Stomach (tissue), 8 donors: ENCODE measurements at regions not wholly inside any gene's neighbourhood (a gene's known extent, or its start where the extent isn't known, plus 50 kb on each side); places are given as distances from the start of the nearest gene placed in this dataset.

Source experiments
- DNase-seq, 2 donors: peaks; one replicate each; pipeline versions ENCODE4 v3.0.0 to v3.0.0-alpha.2; 2013 to 2019
- H3K27ac ChIP-seq, 5 donors: fragments of 200-600 bp in 4 of 5; sonication (generic) in 4 of 5; one replicate each; pipeline ENCODE4 v1.5.1; 2013 to 2019; ENCODE audit warnings: mild to moderate bottlenecking in 1 of 5, moderate library complexity in 1 of 5
- H3K27me3 ChIP-seq, 3 donors: fragments of 200-600 bp; sonication (generic); one replicate each; pipeline ENCODE4 v1.5.1; 2017 to 2019; ENCODE audit warnings: mixed run types in 1 of 3
- H3K36me3 ChIP-seq, 4 donors: fragments of 200-600 bp; sonication (generic); 1 replicate in 3 of 4; 2 replicates in 1 of 4; pipeline ENCODE4 v1.5.1; 2016 to 2019
- H3K4me1 ChIP-seq, 4 donors: fragments of 200-600 bp; sonication (generic); one replicate each; pipeline ENCODE4 v1.5.1; 2016 to 2019
- H3K4me3 ChIP-seq, 4 donors: fragments of 200-600 bp; sonication (generic) in 3 of 4; one replicate each; pipeline ENCODE4 v1.5.1; 2016 to 2019; ENCODE audit warnings: mild to moderate bottlenecking in 1 of 4
- H3K9me3 ChIP-seq, 4 donors: fragments of 200-600 bp; sonication (generic); one replicate each; pipeline ENCODE4 v1.5.1; 2016 to 2019
- EP300 ChIP-seq: sonication (generic); formaldehyde crosslinking; IDR thresholded peaks from one replicate; pipeline ENCODE4 v1.6.1; 2017; ENCODE audit warnings: antibody characterized with exemption
- POLR2A ChIP-seq, 4 donors: fragments of 450-650 bp; IDR thresholded peaks; one replicate each; pipeline ENCODE4 v1.6.1; 2016; ENCODE audit warnings: antibody characterized with exemption in 4 of 4, control low read depth in 2 of 4, mild to moderate bottlenecking in 1 of 4, moderate library complexity in 1 of 4
- POLR2AphosphoS5 ChIP-seq, 3 donors: sonication (generic); formaldehyde crosslinking; IDR thresholded peaks; one replicate each; pipeline ENCODE4 v1.6.1; 2016; ENCODE audit warnings: antibody characterized with exemption in 3 of 3
- WGBS, 5 donors: extraction: QIAGEN DNeasy Blood & Tissue Kit in 3 of 5; methylation state at CpG; one replicate each; pipeline versions ENCODE4 v1.1.5 to v1.1.7; 2013 to 2018; 5-methylcytosine and 5-hydroxymethylcytosine counted together
- intact Hi-C: fragments of 100-400 bp; cut with DNase I; formaldehyde crosslinking; loops from one replicate; pipeline ENCODE4 v1.15.1; 2023; ENCODE audit warnings: low total_unique reads
- TF ChIP-seq, protein P1 (sequence below), 7 experiments: fragments of 450-650 bp in 4 of 7; fragments of 200-600 bp in 3 of 7; sonication (generic) in 3 of 7; IDR thresholded peaks; one replicate each; pipeline ENCODE4 v1.5.1; 2016 to 2019; ENCODE audit warnings: antibody characterized with exemption in 7 of 7, control low read depth in 2 of 7, mild to moderate bottlenecking in 1 of 7
- donor health status: healthy with polysubstance abuse.
- donor health status: Bipolar disorder and iron deficiency.
- donor health status: healthy.

DNA sequence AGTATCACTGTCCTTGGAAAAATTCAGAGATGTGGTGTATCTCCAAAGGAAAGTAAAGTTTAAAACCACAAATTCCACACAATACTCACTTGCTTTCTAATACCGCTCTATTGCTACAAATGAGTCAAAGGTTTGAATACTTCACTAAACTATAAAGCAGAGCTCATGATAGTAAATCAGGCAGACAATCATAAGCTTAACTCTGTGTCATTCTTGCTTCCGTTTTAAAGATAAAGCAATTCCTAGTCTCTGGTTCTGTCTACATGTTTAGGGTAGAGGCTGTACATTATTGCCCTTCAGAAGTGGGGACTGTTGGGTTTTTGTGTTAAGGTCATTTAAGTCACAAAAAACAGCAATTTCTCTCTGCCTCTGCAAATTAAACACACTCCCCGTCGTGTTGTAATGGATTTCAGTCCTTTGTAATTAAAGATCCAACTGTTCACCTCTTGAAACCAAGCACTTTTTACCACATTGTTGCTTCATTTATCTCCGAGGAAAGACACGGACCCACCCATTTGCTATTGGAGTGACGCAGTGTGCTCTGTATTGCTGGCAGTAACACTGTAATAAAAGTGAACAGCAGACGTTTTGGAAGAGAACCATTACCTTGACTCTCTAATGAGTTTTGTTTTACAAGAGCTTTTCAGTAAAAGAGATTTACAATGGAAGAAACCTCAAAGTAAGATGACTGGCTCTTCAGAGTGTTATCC is 83.1 kb upstream of the CNTNAP4 start:
- Histone ChIP-seq H3K27me3 (no peaks in the 10 kb centered on the region), H3K27ac (peak overlapping the region in 1 of 5 donors; percentile 18)
- TF ChIP-seq POLR2AphosphoS5 (IDR thresholded peaks at IDR 0.05) = no peak

DNA sequence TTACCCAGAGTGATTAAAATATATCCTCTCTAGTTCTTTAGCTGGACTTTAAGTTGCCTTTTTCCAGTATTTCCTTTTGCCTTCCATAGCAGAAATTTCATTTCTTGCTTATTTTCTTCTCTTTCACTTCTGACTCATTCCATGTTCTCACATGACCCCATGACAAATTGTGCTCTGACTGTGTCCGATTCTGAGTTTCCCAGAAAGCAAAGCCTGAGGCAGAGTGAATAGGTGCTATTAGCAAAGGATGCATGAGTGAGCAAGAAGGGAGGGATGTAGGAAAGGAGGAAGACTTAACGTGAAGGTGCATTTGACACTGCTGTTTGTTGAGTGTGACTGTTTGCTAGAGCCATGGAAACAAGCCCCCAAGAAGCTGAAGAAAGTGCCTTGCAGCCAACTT is 82.6 kb upstream of the CNTNAP4 start:
- peaks cover 0 to 15% (median 0%) of the 10 kb centered on the region in 4 donors for H3K4me1 ChIP-seq
- no peaks in the 10 kb centered on the region for H3K36me3 ChIP-seq
- no peak overlapping the region for H3K4me3 ChIP-seq
- DNase-seq = peak in 1 of 2 donors; percentile 8
- WGBS, 5 donors = 15 to 39% (median 38%) methylated on average over 2 of the region's 2 CpGs
- TF ChIP-seq, protein P1, sequence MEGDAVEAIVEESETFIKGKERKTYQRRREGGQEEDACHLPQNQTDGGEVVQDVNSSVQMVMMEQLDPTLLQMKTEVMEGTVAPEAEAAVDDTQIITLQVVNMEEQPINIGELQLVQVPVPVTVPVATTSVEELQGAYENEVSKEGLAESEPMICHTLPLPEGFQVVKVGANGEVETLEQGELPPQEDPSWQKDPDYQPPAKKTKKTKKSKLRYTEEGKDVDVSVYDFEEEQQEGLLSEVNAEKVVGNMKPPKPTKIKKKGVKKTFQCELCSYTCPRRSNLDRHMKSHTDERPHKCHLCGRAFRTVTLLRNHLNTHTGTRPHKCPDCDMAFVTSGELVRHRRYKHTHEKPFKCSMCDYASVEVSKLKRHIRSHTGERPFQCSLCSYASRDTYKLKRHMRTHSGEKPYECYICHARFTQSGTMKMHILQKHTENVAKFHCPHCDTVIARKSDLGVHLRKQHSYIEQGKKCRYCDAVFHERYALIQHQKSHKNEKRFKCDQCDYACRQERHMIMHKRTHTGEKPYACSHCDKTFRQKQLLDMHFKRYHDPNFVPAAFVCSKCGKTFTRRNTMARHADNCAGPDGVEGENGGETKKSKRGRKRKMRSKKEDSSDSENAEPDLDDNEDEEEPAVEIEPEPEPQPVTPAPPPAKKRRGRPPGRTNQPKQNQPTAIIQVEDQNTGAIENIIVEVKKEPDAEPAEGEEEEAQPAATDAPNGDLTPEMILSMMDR (IDR thresholded peaks at IDR 0.05) = no peak
- TF ChIP-seq EP300 = no peak
- no peak for TF ChIP-seq POLR2A (IDR thresholded peaks at IDR 0.05)
- TF ChIP-seq POLR2AphosphoS5 (IDR thresholded peaks at IDR 0.05) = no peak
- intact Hi-C loops = no loop called here
- H3K27ac ChIP-seq = peak overlapping the region in 1 of 5 donors; percentile 18
- no peaks in the 10 kb centered on the region for H3K9me3 ChIP-seq
- H3K27me3 ChIP-seq = no peaks in the 10 kb centered on the region

More for the DNA sequence above, 83.1 kb upstream of the CNTNAP4 start:
- intact Hi-C loops = no loop called here
- WGBS, 5 donors = 22 to 31% (median 25%) methylated on average over 8 of the region's 8 CpGs
- peaks cover 0 to 15% (median 0%) of the 10 kb centered on the region in 4 donors for H3K4me1 ChIP-seq
- DNase-seq = peak in 1 of 2 donors; percentile 25
- no peaks in the 10 kb centered on the region for H3K9me3 ChIP-seq
- no peaks in the 10 kb centered on the region for H3K36me3 ChIP-seq
- no peak overlapping the region for H3K4me3 ChIP-seq

DNA sequence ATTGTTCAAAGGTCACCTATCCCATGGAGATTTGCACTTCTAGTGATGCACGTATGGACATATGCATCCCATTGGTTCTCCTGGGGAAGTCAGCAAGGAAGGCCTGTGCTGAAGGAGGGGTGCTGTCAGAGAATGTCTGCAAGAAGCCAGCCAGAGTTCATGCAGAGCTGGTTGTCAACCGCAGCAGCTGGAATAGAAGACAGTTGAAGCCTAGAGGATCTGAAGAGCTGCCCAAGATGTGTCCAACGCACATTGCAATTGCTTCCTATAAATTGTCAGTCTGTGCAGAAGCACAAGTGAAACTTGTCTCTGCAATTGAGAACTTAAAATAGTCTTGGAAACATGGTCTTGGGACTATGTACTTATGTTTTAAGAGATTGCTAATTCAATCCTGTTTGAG is 82.1 kb upstream of the CNTNAP4 start:
- Histone ChIP-seq H3K4me1 (peaks cover 0 to 15% (median 0%) of the 10 kb centered on the region in 4 donors), H3K4me3 (no peak overlapping the region), H3K27me3 (no peaks in the 10 kb centered on the region), H3K27ac (no peak overlapping the region), H3K9me3 (no peaks in the 10 kb centered on the region), H3K36me3 (no peaks in the 10 kb centered on the region)
- WGBS, 5 donors = 65 to 79% (median 77%) methylated on average over 3 of the region's 3 CpGs
- intact Hi-C loops = no loop called here
- peak in 1 of 2 donors; percentile 34 for DNase-seq
- TF ChIP-seq POLR2AphosphoS5 (IDR thresholded peaks at IDR 0.05) = no peak
- TF ChIP-seq POLR2A (IDR thresholded peaks at IDR 0.05) = no peak
- no peak for TF ChIP-seq EP300
- TF ChIP-seq, protein P1 (IDR thresholded peaks at IDR 0.05) = no peak

DNA sequence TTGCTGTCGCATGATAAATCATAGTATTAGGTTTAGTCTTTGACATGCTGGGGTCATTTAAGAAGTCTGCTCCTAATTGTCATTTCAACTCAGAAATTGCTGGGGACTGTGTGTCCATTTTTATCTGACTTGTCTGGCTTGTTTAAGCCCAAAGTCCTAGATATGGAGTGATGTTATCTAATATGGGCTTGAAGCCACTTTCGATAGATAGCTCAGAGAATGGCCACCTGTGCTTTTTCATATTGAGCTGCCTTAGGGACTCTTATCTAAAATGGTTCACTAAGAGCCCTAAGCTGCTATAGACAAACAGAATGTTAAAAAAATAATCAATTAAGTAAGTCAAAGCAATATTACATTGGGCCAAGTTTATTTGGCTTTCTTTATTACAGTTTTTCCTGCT is 81.6 kb upstream of the CNTNAP4 start:
- TF ChIP-seq POLR2A (IDR thresholded peaks at IDR 0.05) (no peak), EP300 (no peak), POLR2AphosphoS5 (IDR thresholded peaks at IDR 0.05) (no peak)
- TF ChIP-seq, protein P1 (IDR thresholded peaks at IDR 0.05) = no peak
- Histone ChIP-seq H3K4me1 (peaks cover 0 to 15% (median 0%) of the 10 kb centered on the region in 4 donors), H3K4me3 (no peak overlapping the region), H3K27ac (no peak overlapping the region), H3K9me3 (no peaks in the 10 kb centered on the region), H3K36me3 (no peaks in the 10 kb centered on the region), H3K27me3 (no peaks in the 10 kb centered on the region)
- DNase-seq = no peak
- 12 to 62% (median 56%) methylated on average over 2 of the region's 2 CpGs for WGBS, 5 donors
- intact Hi-C loops = no loop called here

DNA sequence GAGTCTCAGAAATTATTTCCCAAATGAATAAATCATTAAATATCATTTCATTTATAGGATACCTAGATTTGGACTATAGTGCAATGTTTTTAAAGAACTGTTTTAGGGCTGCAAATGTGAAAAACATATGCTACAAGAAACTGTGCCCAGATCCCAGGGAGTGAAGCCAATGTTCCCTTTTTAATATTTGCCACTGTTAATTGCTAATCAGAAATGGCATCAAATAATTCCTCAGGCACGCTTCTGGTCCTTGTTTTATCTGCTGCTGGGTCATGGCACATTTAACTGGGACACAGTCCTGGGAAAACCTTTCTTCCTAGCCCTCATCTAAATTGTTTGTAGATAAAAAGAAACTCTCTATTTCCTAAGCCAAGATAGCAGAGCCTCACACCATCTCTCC is 79.3 kb upstream of the CNTNAP4 start:
- no peak overlapping the region for H3K27ac ChIP-seq
- peaks cover 0 to 15% (median 0%) of the 10 kb centered on the region in 4 donors for H3K4me1 ChIP-seq
- no peaks in the 10 kb centered on the region for H3K36me3 ChIP-seq
- no peaks in the 10 kb centered on the region for H3K9me3 ChIP-seq
- TF ChIP-seq EP300 (no peak), POLR2A (IDR thresholded peaks at IDR 0.05) (no peak), POLR2AphosphoS5 (IDR thresholded peaks at IDR 0.05) (no peak)
- TF ChIP-seq, protein P1 (IDR thresholded peaks at IDR 0.05) = no peak
- no peaks in the 10 kb centered on the region for H3K27me3 ChIP-seq
- 38 to 76% (median 60%) methylated on average over 1 of the region's 1 CpG for WGBS, 5 donors
- intact Hi-C loops = no loop called here
- no peak overlapping the region for H3K4me3 ChIP-seq
- no peak for DNase-seq
